Fibroblast of skin of left quadriceps (primary cell): ENCODE measurements at regions not wholly inside any gene's neighbourhood (a gene's known extent, or its start where the extent isn't known, plus 50 kb on each side); places are given as distances from the start of the nearest gene placed in this dataset.

Source experiments
- DNase-seq, 2 experiments: peaks; one replicate each; pipeline ENCODE4 v3.0.0-alpha.2; 2013; ENCODE audit warnings: low read depth in 2 of 2

GRCh38 chr5:146940295-146940694 lies 61.7 kb upstream of the PPP2R2B start:
- no peak for DNase-seq

- no peak for DNase-seq
These were observed 65.5 kb upstream of the PPP2R2B start for GRCh38 chr5:146944019-146944418.

- no peak for DNase-seq
These were observed 66.4 kb upstream of the PPP2R2B start for GRCh38 chr5:146944764-146945616.

GRCh38 chr5:146945617-146946084 lies 67.1 kb upstream of the PPP2R2B start:
- DNase-seq: no peak

- no peak for DNase-seq
These were observed 68.8 kb upstream of the PPP2R2B start for GRCh38 chr5:146947181-146947941.

- DNase-seq: no peak
These were observed 70.1 kb upstream of the PPP2R2B start for GRCh38 chr5:146948666-146949065.

- DNase-seq: no peak
These were observed 73.6 kb upstream of the PPP2R2B start for GRCh38 chr5:146952168-146952567.

GRCh38 chr5:146956217-146956616 lies 77.7 kb upstream of the PPP2R2B start:
- DNase-seq: no peak

GRCh38 chr5:146959360-146959759 lies 80.8 kb upstream of the PPP2R2B start:
- no peak for DNase-seq

- peak; percentile 8 to 17 for DNase-seq
These were observed 84.3 kb upstream of the PPP2R2B start for GRCh38 chr5:146962801-146963355.

- DNase-seq: peak; percentile 36 to 51
These were observed 87.5 kb upstream of the PPP2R2B start for GRCh38 chr5:146965761-146966659.

- DNase-seq: no peak
These were observed 89.1 kb upstream of the PPP2R2B start for GRCh38 chr5:146967646-146968045.

GRCh38 chr5:146971401-146971800 lies 92.8 kb upstream of the PPP2R2B start:
- no peak for DNase-seq

GRCh38 chr5:146986469-146986868 lies 107.9 kb upstream of the PPP2R2B start:
- no peak for DNase-seq

- DNase-seq: no peak
These were observed 115.4 kb upstream of the PPP2R2B start for GRCh38 chr5:146993876-146994530.

GRCh38 chr5:146995878-146996277 lies 117.3 kb upstream of the PPP2R2B start:
- no peak for DNase-seq

GRCh38 chr5:147015405-147015804 lies 136.8 kb upstream of the PPP2R2B start:
- no peak for DNase-seq

- DNase-seq: no peak
These were observed 138.6 kb upstream of the PPP2R2B start for GRCh38 chr5:147017191-147017590.

GRCh38 chr5:147017621-147018020 lies 139.1 kb upstream of the PPP2R2B start:
- DNase-seq: no peak

GRCh38 chr5:147018812-147019211 lies 140.3 kb upstream of the PPP2R2B start:
- DNase-seq: no peak

GRCh38 chr5:147036691-147037245 lies 158.2 kb upstream of the PPP2R2B start:
- DNase-seq: no peak
